IMR-90 (cell line): ENCODE measurements at regions not wholly inside any gene's neighbourhood (a gene's known extent, or its start where the extent isn't known, plus 50 kb on each side); places are given as distances from the start of the nearest gene placed in this dataset.

Experiments
- ATAC-seq: fragments of 200-7000 bp; cut with Tn5 transposase; 2 replicates; pipeline ENCODE4 v1.9.1; 2020; ENCODE audit warnings: low read depth, mild to moderate bottlenecking, moderate library complexity
- BruUV-seq: library from RNA; stranded (reverse); fragments of 400-500 nt; replicated peaks from 2 replicates; lab custom pipeline; 2021; lab: Mats Ljungman, UMichigan
- CTCF ChIA-PET: fragments of 300-600 bp; formaldehyde crosslinking; extraction: SDS; loops from one replicate; lab custom pipeline; 2021; ENCODE audit warnings: antibody characterized with exemption; lab: Yijun Ruan, JAX
- POLR2A ChIA-PET: fragments of 300-600 bp; sonication (Branson Sonifier 250); formaldehyde crosslinking; loops from one replicate; lab custom pipeline; 2022; ENCODE audit warnings: antibody characterized with exemption; ENCODE audit not compliant: unreplicated experiment; lab: Charles Lee
- DNase-seq: peaks from one replicate; pipeline ENCODE4 v3.0.0; 2013
- H2AFZ ChIP-seq: replicated peaks from 2 replicates; pipeline ENCODE3; 2013; ENCODE audit warnings: low read length, mild to moderate bottlenecking; ENCODE audit not compliant: poor library complexity
- H2AK5ac ChIP-seq: 2 replicates; pipeline ENCODE4 v1.6.1; 2013; ENCODE audit warnings: low read depth, low read length, inconsistent platforms
- H2AK9ac ChIP-seq: replicated peaks from 2 replicates; pipeline ENCODE3; 2013; ENCODE audit warnings: mild to moderate bottlenecking, low read depth, low read length, moderate library complexity; ENCODE audit not compliant: poor library complexity
- H2BK120ac ChIP-seq: 2 replicates; pipeline ENCODE4 v1.6.1; 2013; ENCODE audit warnings: low read depth, low read length, inconsistent platforms
- H2BK15ac ChIP-seq: 3 replicates; pipeline ENCODE4 v1.6.1; 2013; ENCODE audit warnings: low read depth, low read length, inconsistent platforms
- H2BK20ac ChIP-seq: 2 replicates; pipeline ENCODE4 v1.6.1; 2013; ENCODE audit warnings: low read depth, mild to moderate bottlenecking, inconsistent platforms, low read length, moderate library complexity
- H2BK5ac ChIP-seq: 2 replicates; pipeline ENCODE4 v1.6.1; 2013; ENCODE audit warnings: mild to moderate bottlenecking, low read depth, low read length, inconsistent platforms; ENCODE audit not compliant: poor library complexity, severe bottlenecking
- H3K14ac ChIP-seq: replicated peaks from 2 replicates; pipeline ENCODE4 v1.6.1; 2013; ENCODE audit warnings: low read depth, low read length, inconsistent platforms
- H3K18ac ChIP-seq: 2 replicates; pipeline ENCODE4 v1.6.1; 2013; ENCODE audit warnings: low read depth, low read length, control low read depth
- H3K23ac ChIP-seq: 2 replicates; pipeline ENCODE4 v1.6.1; 2013; ENCODE audit warnings: low read depth, low read length, inconsistent platforms
- H3K27ac ChIP-seq: 2 replicates; pipeline ENCODE4 v1.5.1; 2013; ENCODE audit warnings: mild to moderate bottlenecking, control low read depth, low read length; ENCODE audit not compliant: insufficient read depth
- H3K27me3 ChIP-seq: 2 replicates; pipeline ENCODE4 v1.6.1; 2013; ENCODE audit warnings: low read length; ENCODE audit not compliant: control insufficient read depth, insufficient read depth
- H3K36me3 ChIP-seq: 2 replicates; pipeline ENCODE4 v1.6.1; 2013; ENCODE audit warnings: low read length, mixed read lengths; ENCODE audit not compliant: control insufficient read depth, insufficient read depth
- H3K4ac ChIP-seq: 2 replicates; pipeline ENCODE4 v1.6.1; 2013; ENCODE audit warnings: low read depth, low read length, inconsistent platforms
- H3K4me1 ChIP-seq: 2 replicates; pipeline ENCODE4 v1.6.1; 2013; ENCODE audit warnings: low read length, mixed read lengths; ENCODE audit not compliant: control insufficient read depth, insufficient read depth
- H3K4me2 ChIP-seq: 2 replicates; pipeline ENCODE4 v1.6.1; 2013; ENCODE audit warnings: low read depth, mild to moderate bottlenecking, control low read depth, low read length, moderate library complexity
- H3K4me3 ChIP-seq: 2 replicates; pipeline ENCODE4 v1.5.1; 2013; ENCODE audit warnings: low read depth, mild to moderate bottlenecking, control low read depth, low read length, moderate library complexity; ENCODE audit not compliant: insufficient read depth
- H3K56ac ChIP-seq: 2 replicates; pipeline ENCODE4 v1.6.1; 2013; ENCODE audit warnings: low read length, inconsistent platforms; ENCODE audit not compliant: insufficient read depth; ENCODE audit errors: extremely low read depth
- H3K79me1 ChIP-seq, 2 experiments: 2 replicates each; pipeline ENCODE4 v1.6.1; 2013; ENCODE audit warnings: low read length in 2 of 2, inconsistent platforms in 1 of 2, low read depth in 1 of 2
- H3K9ac ChIP-seq: 2 replicates; pipeline ENCODE4 v1.6.1; 2013; ENCODE audit warnings: low read depth, low read length, control low read depth
- H3K9me1 ChIP-seq: 2 replicates; pipeline ENCODE4 v1.6.1; 2013; ENCODE audit warnings: low read length, inconsistent platforms; ENCODE audit not compliant: insufficient read depth
- H3K9me3 ChIP-seq: 2 replicates; pipeline ENCODE4 v1.6.1; 2013; ENCODE audit warnings: low read length; ENCODE audit not compliant: control insufficient read depth, insufficient read depth
- H4K20me1 ChIP-seq: 2 replicates; pipeline ENCODE4 v1.6.1; 2013; ENCODE audit warnings: low read length, inconsistent platforms; ENCODE audit not compliant: insufficient read depth
- H4K5ac ChIP-seq: 2 replicates; pipeline ENCODE4 v1.6.1; 2013; ENCODE audit warnings: mild to moderate bottlenecking, low read depth, low read length, control low read depth
- H4K8ac ChIP-seq, 2 experiments: 2 replicates each; pipeline ENCODE4 v1.6.1; 2013; ENCODE audit warnings: low read depth in 2 of 2, low read length in 2 of 2, control low read depth in 1 of 2, inconsistent platforms in 1 of 2
- H4K91ac ChIP-seq: 2 replicates; pipeline ENCODE4 v1.6.1; 2013; ENCODE audit warnings: low read depth, low read length, inconsistent platforms; ENCODE audit not compliant: insufficient read depth
- BHLHE40 ChIP-seq: fragments of 150-350 bp; IDR thresholded peaks from 2 replicates; pipeline ENCODE4 v1.6.1; 2016; ENCODE audit warnings: mild to moderate bottlenecking, low read depth, low read length
- CEBPB ChIP-seq: IDR thresholded peaks from 2 replicates; pipeline ENCODE4 v1.6.1; 2012; ENCODE audit warnings: low read depth, low read length, improper control_type of control experiment
- CHD1 ChIP-seq: IDR thresholded peaks from 2 replicates; pipeline ENCODE4 v1.6.1; 2012; ENCODE audit warnings: low read depth, low read length, improper control_type of control experiment
- CTCF ChIP-seq: conservative IDR thresholded peaks from 2 replicates; pipeline ENCODE4 v1.5.1; 2012; ENCODE audit warnings: mild to moderate bottlenecking, low read depth, low read length, improper control_type of control experiment
- FOS ChIP-seq: fragments of 150-350 bp; IDR thresholded peaks from 2 replicates; pipeline ENCODE4 v1.6.1; 2016; ENCODE audit warnings: low read depth, low read length
- MAFK ChIP-seq: IDR thresholded peaks from 2 replicates; pipeline ENCODE4 v1.6.1; 2012; ENCODE audit warnings: low read depth, low read length, improper control_type of control experiment
- MAZ ChIP-seq: IDR thresholded peaks from 2 replicates; pipeline ENCODE4 v1.6.1; 2012; ENCODE audit warnings: low read depth, mild to moderate bottlenecking, low read length, improper control_type of control experiment, moderate library complexity, borderline replicate concordance
- MXI1 ChIP-seq: IDR thresholded peaks from 2 replicates; pipeline ENCODE4 v1.6.1; 2012; ENCODE audit warnings: low read depth, mild to moderate bottlenecking, low read length, moderate library complexity, borderline replicate concordance
- NFE2L2 ChIP-seq: fragments of 150-350 bp; IDR thresholded peaks from 2 replicates; pipeline ENCODE4 v1.6.1; 2016; ENCODE audit warnings: low read depth, mild to moderate bottlenecking, low read length
- POLR2A ChIP-seq: IDR thresholded peaks from 2 replicates; pipeline ENCODE4 v1.6.1; 2012; ENCODE audit warnings: mild to moderate bottlenecking, low read depth, low read length
- RAD21 ChIP-seq: IDR thresholded peaks from 2 replicates; pipeline ENCODE4 v1.6.1; 2012; ENCODE audit warnings: low read length, improper control_type of control experiment
- RCOR1 ChIP-seq: IDR thresholded peaks from 2 replicates; pipeline ENCODE4 v1.6.1; 2012; ENCODE audit warnings: mild to moderate bottlenecking, low read length, improper control_type of control experiment; ENCODE audit not compliant: insufficient replicate concordance
- RFX5 ChIP-seq: IDR thresholded peaks from 2 replicates; pipeline ENCODE4 v1.8.0; 2012; ENCODE audit warnings: low read depth, mild to moderate bottlenecking, low read length, moderate library complexity
- SMC3 ChIP-seq: fragments of 150-350 bp; IDR thresholded peaks from 2 replicates; pipeline ENCODE4 v1.6.1; 2016; ENCODE audit warnings: low read depth, mild to moderate bottlenecking, antibody characterized with exemption, low read length, moderate library complexity
- USF2 ChIP-seq: fragments of 150-350 bp; IDR thresholded peaks from 2 replicates; pipeline ENCODE4 v1.6.1; 2017; ENCODE audit warnings: mild to moderate bottlenecking, antibody characterized with exemption, low read length, low read depth
- WGBS, 2 experiments: methylation state at CpG; one replicate each; pipeline versions ENCODE4 v1.1.5 to v1.1.7; 2013; ENCODE audit warnings: missing lambda C conversion rate in 2 of 2; ENCODE audit not compliant: insufficient read length in 1 of 2; ENCODE audit errors: extremely low coverage in 2 of 2; 5-methylcytosine and 5-hydroxymethylcytosine counted together
- dilution Hi-C: fragments of 300-500 bp; cut with HindIII; formaldehyde crosslinking; loops from one replicate; pipeline ENCODE4 v1.14.3; 2018; ENCODE audit warnings: low sequenced_read_pairs; ENCODE audit not compliant: unreplicated experiment
- in situ Hi-C: fragments of 300-500 bp; cut with MboI; formaldehyde crosslinking; loops from 3 replicates; pipeline ENCODE4 v1.14.3; 2019; ENCODE audit warnings: low sequenced_read_pairs, inconsistent platforms, mixed read lengths
- intact Hi-C: fragments of 100-400 bp; cut with micrococcal nuclease; formaldehyde crosslinking; loops from 2 replicates; pipeline ENCODE4 v1.10.0; 2022
- TF ChIP-seq, protein P1 (sequence below): fragments of 150-350 bp; IDR thresholded peaks from 2 replicates; pipeline ENCODE4 v1.6.1; 2016; ENCODE audit warnings: low read depth, mild to moderate bottlenecking, low read length, moderate library complexity, borderline replicate concordance

GRCh38 chr14:84792722-84793410 is 737.1 kb upstream of the FLRT2 start:
- in situ Hi-C loops = no loop called here
- CTCF ChIA-PET = no interaction called here
- H4K91ac ChIP-seq = no peak overlapping the region
- no peak overlapping the region for H2BK120ac ChIP-seq
- no peaks in the 10 kb centered on the region for H3K36me3 ChIP-seq
- no peak overlapping the region for H2BK15ac ChIP-seq
- H3K27me3 ChIP-seq = no peaks in the 10 kb centered on the region
- H3K4me3 ChIP-seq = no peak overlapping the region
- intact Hi-C loops = no loop called here
- no TSS peak for BruUV-seq
- no peaks in the 10 kb centered on the region for H3K9me3 ChIP-seq
- H3K4ac ChIP-seq = no peak overlapping the region
- no peak overlapping the region for H2AK9ac ChIP-seq
- H2BK5ac ChIP-seq = no peak overlapping the region
- H3K9ac ChIP-seq = no peak overlapping the region
- POLR2A ChIA-PET = no interaction called here
- no peaks in the 10 kb centered on the region for H3K9me1 ChIP-seq
- 20% methylated on average over 2 of the region's 4 CpGs; no CpG with 5 or more reads in 1 of the 2 experiments for WGBS, 2 experiments
- H3K4me1 ChIP-seq = no peaks in the 10 kb centered on the region
- no peak for ATAC-seq
- H3K4me2 ChIP-seq = no peak overlapping the region
- H2AFZ ChIP-seq = no peak overlapping the region
- no peak overlapping the region for H3K14ac ChIP-seq
- dilution Hi-C loops = no loop called here
- no peak overlapping the region for H2AK5ac ChIP-seq
- TF ChIP-seq CEBPB (no peak), POLR2A (no peak), MAZ (no peak), CTCF (no peak), MXI1 (no peak), CHD1 (no peak), RCOR1 (no peak), RFX5 (no peak), MAFK (no peak), USF2 (no peak), BHLHE40 (no peak), RAD21 (no peak), FOS (no peak), SMC3 (no peak), NFE2L2 (no peak)
- TF ChIP-seq, protein P1, sequence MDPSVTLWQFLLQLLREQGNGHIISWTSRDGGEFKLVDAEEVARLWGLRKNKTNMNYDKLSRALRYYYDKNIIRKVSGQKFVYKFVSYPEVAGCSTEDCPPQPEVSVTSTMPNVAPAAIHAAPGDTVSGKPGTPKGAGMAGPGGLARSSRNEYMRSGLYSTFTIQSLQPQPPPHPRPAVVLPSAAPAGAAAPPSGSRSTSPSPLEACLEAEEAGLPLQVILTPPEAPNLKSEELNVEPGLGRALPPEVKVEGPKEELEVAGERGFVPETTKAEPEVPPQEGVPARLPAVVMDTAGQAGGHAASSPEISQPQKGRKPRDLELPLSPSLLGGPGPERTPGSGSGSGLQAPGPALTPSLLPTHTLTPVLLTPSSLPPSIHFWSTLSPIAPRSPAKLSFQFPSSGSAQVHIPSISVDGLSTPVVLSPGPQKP = no peak
- H3K56ac ChIP-seq = no peak overlapping the region
- H4K20me1 ChIP-seq = no peaks in the 10 kb centered on the region
- H2BK20ac ChIP-seq = no peak overlapping the region
- H3K23ac ChIP-seq = no peak overlapping the region
- no peak overlapping the region for H4K8ac ChIP-seq
- H3K18ac ChIP-seq = no peak overlapping the region
- H3K79me1 ChIP-seq = no peaks in the 10 kb centered on the region
- no peak overlapping the region for H4K5ac ChIP-seq
- DNase-seq = no peak
- H3K27ac ChIP-seq = no peak overlapping the region
